Mesendoderm (in vitro differentiated cells): ENCODE measurements at regions not wholly inside any gene's neighbourhood (a gene's known extent, or its start where the extent isn't known, plus 50 kb on each side); places are given as distances from the start of the nearest gene placed in this dataset.

Experiments used
- DNase-seq: peaks from one replicate; pipeline ENCODE4 v3.0.0; 2013
- H2AK5ac ChIP-seq: 2 replicates; pipeline ENCODE4 v1.6.1; 2013; ENCODE audit warnings: low read length, inconsistent platforms
- H2BK120ac ChIP-seq: 2 replicates; pipeline ENCODE4 v1.6.1; 2013; ENCODE audit warnings: low read depth, mild to moderate bottlenecking, low read length, moderate library complexity, mixed read lengths
- H2BK15ac ChIP-seq: replicated peaks from 2 replicates; pipeline ENCODE4 v1.6.1; 2013; ENCODE audit warnings: low read depth, mild to moderate bottlenecking, moderate library complexity
- H2BK5ac ChIP-seq: 2 replicates; pipeline ENCODE4 v1.6.1; 2013; ENCODE audit warnings: low read length, inconsistent platforms
- H3K18ac ChIP-seq: 2 replicates; pipeline ENCODE4 v1.6.1; 2013; ENCODE audit warnings: mild to moderate bottlenecking, low read length, mixed read lengths
- H3K23ac ChIP-seq: one replicate; pipeline ENCODE4 v1.6.1; 2013; ENCODE audit warnings: low read length
- H3K27ac ChIP-seq: 2 replicates; pipeline ENCODE4 v1.5.1; 2013; ENCODE audit warnings: low read depth, mild to moderate bottlenecking, inconsistent platforms, low read length, moderate library complexity
- H3K27me3 ChIP-seq: 2 replicates; pipeline ENCODE4 v1.6.1; 2013; ENCODE audit warnings: low read length, control low read depth, mild to moderate bottlenecking, inconsistent platforms; ENCODE audit not compliant: insufficient read depth, poor library complexity
- H3K36me3 ChIP-seq: 2 replicates; pipeline ENCODE4 v1.6.1; 2013; ENCODE audit warnings: low read length, inconsistent platforms; ENCODE audit not compliant: control insufficient read depth, insufficient read depth
- H3K4ac ChIP-seq: one replicate; pipeline ENCODE4 v1.6.1; 2013; ENCODE audit warnings: low read depth, mild to moderate bottlenecking, low read length, moderate library complexity
- H3K4me1 ChIP-seq: 2 replicates; pipeline ENCODE4 v1.6.1; 2013; ENCODE audit warnings: low read depth, low read length, inconsistent platforms; ENCODE audit not compliant: control insufficient read depth
- H3K4me2 ChIP-seq: 2 replicates; pipeline ENCODE4 v1.6.1; 2013; ENCODE audit warnings: low read length
- H3K4me3 ChIP-seq: 2 replicates; pipeline ENCODE4 v1.5.1; 2013; ENCODE audit warnings: mild to moderate bottlenecking, low read length
- H3K56ac ChIP-seq: one replicate; pipeline ENCODE4 v1.6.1; 2013; ENCODE audit warnings: low read length
- H3K79me1 ChIP-seq: 2 replicates; pipeline ENCODE4 v1.6.1; 2013; ENCODE audit warnings: low read length, inconsistent platforms
- H3K79me2 ChIP-seq: 2 replicates; pipeline ENCODE4 v1.6.1; 2013; ENCODE audit warnings: mild to moderate bottlenecking, low read length; ENCODE audit not compliant: control insufficient read depth, insufficient read depth
- H3K9ac ChIP-seq: 2 replicates; pipeline ENCODE4 v1.6.1; 2013; ENCODE audit warnings: low read length, inconsistent platforms
- H4K5ac ChIP-seq: one replicate; pipeline ENCODE4 v1.6.1; 2013; ENCODE audit warnings: low read length
- H4K8ac ChIP-seq: one replicate; pipeline ENCODE4 v1.6.1; 2013; ENCODE audit warnings: low read depth, mild to moderate bottlenecking, control low read depth, low read length, moderate library complexity
- WGBS: extraction: QIAGEN DNeasy Blood & Tissue Kit; methylation state at CpG from one replicate; pipeline ENCODE4 v1.1.7; 2013; ENCODE audit warnings: low lambda C conversion rate, missing lambda C conversion rate; ENCODE audit not compliant: insufficient coverage; ENCODE audit errors: extremely low coverage; 5-methylcytosine and 5-hydroxymethylcytosine counted together

DNA sequence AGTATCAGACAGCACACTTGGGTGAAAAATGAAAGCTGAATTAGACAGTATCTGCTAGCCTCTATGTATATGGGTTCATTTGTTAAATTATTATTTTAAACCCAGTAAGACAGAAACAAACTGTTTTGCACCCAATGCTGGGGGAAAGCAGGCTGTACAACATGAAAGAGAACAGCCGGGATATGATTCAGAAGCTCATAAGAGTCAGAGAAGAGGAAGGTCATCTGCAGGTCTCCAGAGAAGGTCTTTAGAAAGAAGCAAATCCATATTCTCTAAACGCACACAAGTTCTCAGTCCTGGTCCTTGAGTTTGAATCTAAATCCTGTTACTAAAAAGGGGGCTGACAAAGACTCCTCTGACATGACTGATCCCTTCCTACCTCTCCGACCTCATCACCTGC, 155.1 kb downstream of the SIPA1L2 start:
- H3K4me1 ChIP-seq, result no peaks in the 10 kb centered on the region
- H4K8ac ChIP-seq, result no peak overlapping the region
- H3K79me2 ChIP-seq, result no peaks in the 10 kb centered on the region
- no peak overlapping the region for H3K4ac ChIP-seq
- H3K18ac ChIP-seq, result no peak overlapping the region
- H2AK5ac ChIP-seq, result no peak overlapping the region
- H3K27ac ChIP-seq, result no peak overlapping the region
- H3K23ac ChIP-seq, result no peak overlapping the region
- no peak overlapping the region for H4K5ac ChIP-seq
- H2BK15ac ChIP-seq, result no peak overlapping the region
- no peaks in the 10 kb centered on the region for H3K27me3 ChIP-seq
- H2BK5ac ChIP-seq, result no peak overlapping the region
- H3K79me1 ChIP-seq, result no peaks in the 10 kb centered on the region
- no peak overlapping the region for H3K9ac ChIP-seq
- H3K4me3 ChIP-seq, result no peak overlapping the region
- DNase-seq, result no peak
- no peak overlapping the region for H3K56ac ChIP-seq
- H3K36me3 ChIP-seq, result no peaks in the 10 kb centered on the region
- WGBS, result no CpG with 5 or more reads among the region's 3 CpGs
- H3K4me2 ChIP-seq, result no peak overlapping the region
- H2BK120ac ChIP-seq, result no peak overlapping the region

DNA sequence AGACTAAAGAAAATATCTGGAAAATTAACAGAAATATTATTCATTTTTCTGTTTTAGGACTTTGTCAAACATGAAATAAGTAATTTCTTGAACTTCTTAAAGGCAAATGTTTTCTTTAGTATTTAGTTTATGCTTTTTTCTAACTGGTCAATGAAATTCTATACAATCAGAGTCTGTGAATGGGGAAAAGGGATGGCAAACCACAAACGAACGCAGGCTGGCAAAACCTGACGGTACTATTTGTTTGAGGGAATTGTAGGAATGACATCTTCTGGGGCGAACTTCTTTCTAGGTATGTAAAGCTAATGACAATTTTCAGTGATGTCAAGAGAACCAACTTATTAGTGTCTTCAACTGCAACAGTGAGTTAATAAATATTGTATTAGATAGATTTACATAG, 156.0 kb downstream of the SIPA1L2 start:
- Histone ChIP-seq H3K79me1 (no peaks in the 10 kb centered on the region), H2BK120ac (no peak overlapping the region), H3K36me3 (no peaks in the 10 kb centered on the region), H2BK15ac (no peak overlapping the region), H3K9ac (no peak overlapping the region), H2BK5ac (no peak overlapping the region), H2AK5ac (no peak overlapping the region), H4K5ac (no peak overlapping the region), H3K79me2 (no peaks in the 10 kb centered on the region), H3K4me2 (no peak overlapping the region), H3K23ac (no peak overlapping the region), H3K4me1 (no peaks in the 10 kb centered on the region), H3K18ac (no peak overlapping the region), H4K8ac (no peak overlapping the region), H3K27ac (no peak overlapping the region), H3K4me3 (no peak overlapping the region), H3K56ac (no peak overlapping the region), H3K4ac (no peak overlapping the region), H3K27me3 (no peaks in the 10 kb centered on the region)
- DNase-seq, result no peak
- no CpG with 5 or more reads among the region's 4 CpGs for WGBS

DNA sequence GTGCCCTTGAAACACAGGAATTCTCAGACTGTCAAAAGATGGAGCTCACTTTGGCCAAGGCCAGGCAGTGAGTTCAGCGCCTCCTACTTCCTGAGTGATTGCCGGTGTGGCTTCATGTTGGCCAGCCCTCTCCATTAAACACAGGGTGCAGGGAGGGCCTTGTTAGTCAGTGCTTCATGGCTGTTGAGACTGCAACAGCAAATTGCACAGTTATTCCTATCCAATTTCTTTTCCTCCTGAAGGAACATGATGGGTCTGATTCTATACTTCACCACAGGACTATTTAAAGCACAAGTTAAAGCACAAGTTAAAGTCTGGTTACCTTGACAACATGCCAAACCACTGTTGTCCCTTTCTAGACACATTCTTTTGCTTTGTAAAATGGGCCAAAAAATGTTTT, 156.6 kb downstream of the SIPA1L2 start:
- no peak overlapping the region for H3K4me3 ChIP-seq
- no peaks in the 10 kb centered on the region for H3K79me1 ChIP-seq
- H2BK5ac ChIP-seq, result no peak overlapping the region
- H3K4me2 ChIP-seq, result no peak overlapping the region
- no peaks in the 10 kb centered on the region for H3K27me3 ChIP-seq
- no peak overlapping the region for H2AK5ac ChIP-seq
- H3K56ac ChIP-seq, result no peak overlapping the region
- no peaks in the 10 kb centered on the region for H3K4me1 ChIP-seq
- H3K36me3 ChIP-seq, result no peaks in the 10 kb centered on the region
- H4K8ac ChIP-seq, result no peak overlapping the region
- H2BK15ac ChIP-seq, result no peak overlapping the region
- H3K9ac ChIP-seq, result no peak overlapping the region
- H2BK120ac ChIP-seq, result no peak overlapping the region
- no peak overlapping the region for H4K5ac ChIP-seq
- no peak overlapping the region for H3K27ac ChIP-seq
- no CpG with 5 or more reads among the region's 2 CpGs for WGBS
- H3K18ac ChIP-seq, result no peak overlapping the region
- DNase-seq, result peak; percentile 58
- no peaks in the 10 kb centered on the region for H3K79me2 ChIP-seq
- H3K4ac ChIP-seq, result no peak overlapping the region
- H3K23ac ChIP-seq, result no peak overlapping the region

DNA sequence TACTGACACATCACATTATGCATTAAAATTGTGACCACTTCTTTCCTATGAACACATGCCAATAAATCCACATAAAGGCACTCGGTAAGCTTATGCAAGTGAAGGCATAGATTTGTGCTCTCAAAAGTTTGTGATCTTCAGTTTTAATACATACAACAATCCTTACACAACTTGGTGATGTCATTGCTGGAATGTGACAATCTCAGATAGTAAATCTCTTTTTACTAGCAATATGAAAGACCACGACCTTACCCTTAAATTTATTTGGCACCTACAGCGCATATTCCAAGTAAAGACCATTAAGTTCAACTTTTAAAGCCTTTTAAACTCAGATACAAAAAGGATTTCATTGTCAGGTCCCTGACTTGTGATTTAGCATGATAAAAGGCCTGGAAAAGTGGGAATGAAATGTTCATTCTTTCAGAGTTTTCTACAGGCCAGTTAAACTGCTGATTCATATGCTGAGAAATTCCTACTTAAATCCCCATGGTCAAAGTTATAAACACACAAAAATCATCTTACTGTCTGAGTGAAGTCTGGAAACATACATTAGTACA, 157.4 kb downstream of the SIPA1L2 start:
- no CpG with 5 or more reads among the region's 3 CpGs for WGBS
- H3K4me1 ChIP-seq, result no peaks in the 10 kb centered on the region
- H3K79me1 ChIP-seq, result no peaks in the 10 kb centered on the region
- no peak overlapping the region for H3K9ac ChIP-seq
- H2BK120ac ChIP-seq, result no peak overlapping the region
- no peak overlapping the region for H3K27ac ChIP-seq
- no peak overlapping the region for H4K5ac ChIP-seq
- DNase-seq, result no peak
- H2BK15ac ChIP-seq, result no peak overlapping the region
- H3K79me2 ChIP-seq, result no peaks in the 10 kb centered on the region
- H4K8ac ChIP-seq, result no peak overlapping the region
- H3K18ac ChIP-seq, result no peak overlapping the region
- H3K56ac ChIP-seq, result no peak overlapping the region
- H3K4me3 ChIP-seq, result no peak overlapping the region
- no peaks in the 10 kb centered on the region for H3K27me3 ChIP-seq
- no peak overlapping the region for H2BK5ac ChIP-seq
- no peak overlapping the region for H2AK5ac ChIP-seq
- no peaks in the 10 kb centered on the region for H3K36me3 ChIP-seq
- H3K4ac ChIP-seq, result no peak overlapping the region
- H3K23ac ChIP-seq, result no peak overlapping the region
- H3K4me2 ChIP-seq, result no peak overlapping the region

DNA sequence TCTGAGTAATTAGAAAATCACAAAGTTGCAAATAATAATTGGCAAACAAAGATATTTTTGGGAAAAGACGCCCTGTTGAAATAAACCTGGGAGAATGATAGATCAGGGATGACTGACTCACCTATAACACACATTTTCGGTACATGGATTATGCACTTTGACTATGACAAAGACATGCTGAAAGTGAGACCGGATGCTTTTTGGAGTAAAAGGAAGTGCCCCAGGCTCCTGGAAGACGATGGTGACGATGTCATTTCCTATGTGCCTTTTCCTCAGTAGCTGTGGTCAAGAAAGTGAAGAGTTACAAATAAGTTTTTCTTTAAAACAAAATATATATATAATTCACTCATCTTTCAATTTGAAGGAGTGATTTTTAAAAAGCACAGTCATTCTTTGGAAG, 158.7 kb downstream of the SIPA1L2 start:
- H3K79me2 ChIP-seq, result no peaks in the 10 kb centered on the region
- H3K23ac ChIP-seq, result no peak overlapping the region
- no peak overlapping the region for H3K4ac ChIP-seq
- no peak overlapping the region for H3K56ac ChIP-seq
- H3K27me3 ChIP-seq, result no peaks in the 10 kb centered on the region
- H2AK5ac ChIP-seq, result no peak overlapping the region
- H4K5ac ChIP-seq, result no peak overlapping the region
- H4K8ac ChIP-seq, result no peak overlapping the region
- no peak overlapping the region for H3K18ac ChIP-seq
- H3K4me2 ChIP-seq, result no peak overlapping the region
- DNase-seq, result no peak
- H3K4me1 ChIP-seq, result no peaks in the 10 kb centered on the region
- H2BK120ac ChIP-seq, result no peak overlapping the region
- no peak overlapping the region for H3K9ac ChIP-seq
- no peak overlapping the region for H2BK15ac ChIP-seq
- no peak overlapping the region for H3K27ac ChIP-seq
- no CpG with 5 or more reads among the region's 5 CpGs for WGBS
- H3K36me3 ChIP-seq, result no peaks in the 10 kb centered on the region
- H2BK5ac ChIP-seq, result no peak overlapping the region
- no peaks in the 10 kb centered on the region for H3K79me1 ChIP-seq
- H3K4me3 ChIP-seq, result no peak overlapping the region

DNA sequence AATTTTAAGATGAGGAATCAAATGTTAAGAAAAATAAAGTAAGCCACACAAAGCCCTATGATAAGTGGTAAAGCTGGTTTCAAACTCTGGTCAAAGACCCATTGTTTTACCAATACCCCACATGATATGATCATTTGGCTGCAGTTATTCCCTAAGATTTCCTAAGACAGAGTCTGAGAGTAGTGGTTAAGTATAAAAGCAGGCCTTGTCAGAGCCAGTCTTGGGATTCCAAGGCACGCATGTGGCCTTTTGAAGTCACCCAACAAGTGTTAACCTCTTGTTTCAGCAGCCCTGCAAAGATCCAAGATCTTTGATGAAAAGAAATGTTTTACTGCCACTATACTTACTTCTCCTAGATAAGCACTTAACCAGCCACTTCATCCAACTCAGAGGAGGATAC, 159.2 kb downstream of the SIPA1L2 start:
- no peaks in the 10 kb centered on the region for H3K79me1 ChIP-seq
- H4K5ac ChIP-seq, result no peak overlapping the region
- no peak overlapping the region for H2BK120ac ChIP-seq
- H3K4me3 ChIP-seq, result no peak overlapping the region
- H2BK15ac ChIP-seq, result no peak overlapping the region
- WGBS, result no CpG with 5 or more reads among the region's 1 CpG
- H4K8ac ChIP-seq, result no peak overlapping the region
- H3K56ac ChIP-seq, result no peak overlapping the region
- no peak for DNase-seq
- H2BK5ac ChIP-seq, result no peak overlapping the region
- H3K36me3 ChIP-seq, result no peaks in the 10 kb centered on the region
- no peak overlapping the region for H3K23ac ChIP-seq
- H3K4ac ChIP-seq, result no peak overlapping the region
- H3K79me2 ChIP-seq, result no peaks in the 10 kb centered on the region
- H3K27me3 ChIP-seq, result no peaks in the 10 kb centered on the region
- H3K9ac ChIP-seq, result no peak overlapping the region
- no peaks in the 10 kb centered on the region for H3K4me1 ChIP-seq
- no peak overlapping the region for H2AK5ac ChIP-seq
- no peak overlapping the region for H3K18ac ChIP-seq
- no peak overlapping the region for H3K4me2 ChIP-seq
- no peak overlapping the region for H3K27ac ChIP-seq
